ENCODE measurements at regions not wholly inside any gene's neighbourhood (a gene's known extent, or its start where the extent isn't known, plus 50 kb on each side); places are given as distances from the start of the nearest gene placed in this dataset.

GRCh38 chr12:24246376-24246775 is 296.9 kb upstream of the SOX5 start:
- POLR2A ChIA-PET = no interaction called here
- H3K27ac Mint-ChIP-seq = no peak overlapping the region
- TF ChIP-seq EZH2 (IDR thresholded peaks at IDR 0.05; ENCODE audit: borderline replicate concordance, insufficient read depth, low read depth, low read length, poor library complexity, severe bottlenecking) = no peak
- TF ChIP-seq CTCF (IDR thresholded peaks at IDR 0.05) = no peak
- intact Hi-C loops (cut with micrococcal nuclease) = no loop called here
- H3K27me3 Mint-ChIP-seq = no peaks in the 10 kb centered on the region
- Histone ChIP-seq H2AFZ (ENCODE audit: insufficient read depth, low read depth, low read length, poor library complexity, severe bottlenecking) (no peak overlapping the region), H3K27me3 (replicated peaks in 1 of 4; ENCODE audit: control extremely low read depth in 1 of 4, control insufficient read depth in 3 of 4, insufficient read depth in 4 of 4, low read length in 3 of 4) (no peaks in the 10 kb centered on the region), H4K20me1 (ENCODE audit: control insufficient read depth, insufficient read depth, low read length, poor library complexity, severe bottlenecking) (no peaks in the 10 kb centered on the region), H3K79me2 (ENCODE audit: control insufficient read depth, insufficient read depth, low read length) (no peaks in the 10 kb centered on the region), H3K36me3 (replicated peaks in 1 of 2; ENCODE audit: control extremely low read depth in 1 of 2, control insufficient read depth in 1 of 2, extremely low read depth in 1 of 2, insufficient read depth in 2 of 2, low read length in 1 of 2) (no peaks in the 10 kb centered on the region), H3K4me3 (ENCODE audit: control extremely low read depth in 1 of 5, extremely low read depth in 1 of 5, insufficient read depth in 1 of 5, low read depth in 2 of 5, low read length in 4 of 5) (no peak overlapping the region), H3K9ac (ENCODE audit: low read length) (no peak overlapping the region), H3K9me3 (ENCODE audit: control extremely low read depth in 1 of 3, control insufficient read depth in 2 of 3, insufficient read depth in 1 of 3, low read length in 2 of 3) (no peaks in the 10 kb centered on the region), H3K4me2 (replicated peaks; ENCODE audit: low read depth, low read length, poor library complexity, severe bottlenecking) (no peak overlapping the region), H3K27ac (ENCODE audit: low read length in 2 of 2) (no peak overlapping the region), H3K4me1 (ENCODE audit: control insufficient read depth in 2 of 2, insufficient read depth in 2 of 2, low read length in 2 of 2) (no peaks in the 10 kb centered on the region)
- ATAC-seq (ENCODE audit: low read depth) = no peak
- CTCF ChIA-PET = no interaction called here
- H3K9me3 Mint-ChIP-seq (ENCODE audit: insufficient read depth) = no peaks in the 10 kb centered on the region
- no peaks in the 10 kb centered on the region for H3K4me1 Mint-ChIP-seq
- no peak for DNase-seq
- H3K4me3 Mint-ChIP-seq = no peak overlapping the region

GRCh38 chr12:24244801-24245200 is 295.3 kb upstream of the SOX5 start:
- Histone ChIP-seq H3K4me2 (replicated peaks; ENCODE audit: low read depth, low read length, poor library complexity, severe bottlenecking) (no peak overlapping the region), H2AFZ (ENCODE audit: insufficient read depth, low read depth, low read length, poor library complexity, severe bottlenecking) (no peak overlapping the region), H3K4me3 (ENCODE audit: control extremely low read depth in 1 of 5, extremely low read depth in 1 of 5, insufficient read depth in 1 of 5, low read depth in 2 of 5, low read length in 4 of 5) (no peak overlapping the region), H3K9me3 (ENCODE audit: control extremely low read depth in 1 of 3, control insufficient read depth in 2 of 3, insufficient read depth in 1 of 3, low read length in 2 of 3) (no peaks in the 10 kb centered on the region), H3K27ac (ENCODE audit: low read length in 2 of 2) (no peak overlapping the region), H3K27me3 (replicated peaks in 1 of 4; ENCODE audit: control extremely low read depth in 1 of 4, control insufficient read depth in 3 of 4, insufficient read depth in 4 of 4, low read length in 3 of 4) (no peaks in the 10 kb centered on the region), H4K20me1 (ENCODE audit: control insufficient read depth, insufficient read depth, low read length, poor library complexity, severe bottlenecking) (no peaks in the 10 kb centered on the region), H3K9ac (ENCODE audit: low read length) (no peak overlapping the region), H3K36me3 (replicated peaks in 1 of 2; ENCODE audit: control extremely low read depth in 1 of 2, control insufficient read depth in 1 of 2, extremely low read depth in 1 of 2, insufficient read depth in 2 of 2, low read length in 1 of 2) (no peaks in the 10 kb centered on the region), H3K4me1 (ENCODE audit: control insufficient read depth in 2 of 2, insufficient read depth in 2 of 2, low read length in 2 of 2) (no peaks in the 10 kb centered on the region), H3K79me2 (ENCODE audit: control insufficient read depth, insufficient read depth, low read length) (no peaks in the 10 kb centered on the region)
- ChIA-PET CTCF (no interaction called here), POLR2A (no interaction called here)
- Mint-ChIP-seq H3K4me1 (no peaks in the 10 kb centered on the region), H3K27ac (no peak overlapping the region), H3K9me3 (ENCODE audit: insufficient read depth) (no peaks in the 10 kb centered on the region), H3K4me3 (no peak overlapping the region), H3K27me3 (no peaks in the 10 kb centered on the region)
- DNase-seq (no peak), ATAC-seq (ENCODE audit: low read depth) (no peak)
- WGBS (ENCODE audit: insufficient coverage) = 100% methylated on average over 3 of the region's 3 CpGs
- no peak for TF ChIP-seq CTCF (IDR thresholded peaks at IDR 0.05)
- no peak for TF ChIP-seq EZH2 (IDR thresholded peaks at IDR 0.05; ENCODE audit: borderline replicate concordance, insufficient read depth, low read depth, low read length, poor library complexity, severe bottlenecking)
- intact Hi-C loops (cut with micrococcal nuclease) = no loop called here
